ENCODE measurements at regions not wholly inside any gene's neighbourhood (a gene's known extent, or its start where the extent isn't known, plus 50 kb on each side); places are given as distances from the start of the nearest gene placed in this dataset.
A peak's percentile ranks its signal among the peaks of the same experiment; 100 is the strongest.

DNA sequence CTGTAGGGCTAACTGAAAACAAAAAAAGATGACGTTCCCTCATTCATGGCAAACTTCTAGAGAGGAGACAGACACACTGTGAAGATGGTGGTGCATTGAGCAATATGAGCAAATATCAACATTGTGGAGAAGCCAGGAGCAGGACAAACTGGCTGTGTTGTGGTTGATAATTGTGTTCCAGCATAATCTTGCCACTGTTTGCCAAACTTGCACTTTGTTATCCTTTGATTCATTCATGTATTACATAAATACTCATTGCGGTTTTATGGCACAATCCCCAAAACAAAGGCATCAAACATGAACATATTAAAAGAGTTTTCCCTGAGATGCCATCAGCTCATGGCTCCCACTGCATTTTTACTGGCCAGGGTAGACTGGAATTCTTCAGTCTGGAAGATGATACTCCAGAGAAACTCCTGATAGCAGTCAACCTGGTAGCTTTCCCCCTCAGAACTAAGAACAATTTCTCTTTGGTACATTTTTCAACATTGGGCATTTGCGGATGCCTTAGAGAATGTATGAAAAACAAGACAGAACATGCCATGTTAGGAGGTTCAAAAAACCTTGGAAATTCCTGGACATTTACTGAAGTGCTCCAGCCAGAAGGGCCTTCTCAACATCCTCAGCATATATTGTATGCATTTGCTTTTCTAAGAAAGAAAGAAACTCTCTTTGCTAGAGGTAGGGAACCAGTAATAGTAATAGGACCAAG, 487.4 kb upstream of the CELF4 start:
- intact Hi-C loops (cut with micrococcal nuclease) = no loop called here
- Mint-ChIP-seq H3K9me3 (ENCODE audit: unreplicated experiment) (no peaks in the 10 kb centered on the region), H3K4me1 (ENCODE audit: insufficient read depth, unreplicated experiment) (peaks cover 7% of the 10 kb centered on the region), H3K36me3 (ENCODE audit: insufficient read depth, unreplicated experiment) (peaks cover 5% of the 10 kb centered on the region), H3K27ac (ENCODE audit: low read depth, unreplicated experiment) (no peak overlapping the region), H3K4me3 (ENCODE audit: unreplicated experiment) (no peak overlapping the region), H3K27me3 (ENCODE audit: insufficient read depth, unreplicated experiment) (peaks cover 61% of the 10 kb centered on the region)
- ChIA-PET POLR2A (no interaction called here), CTCF (no interaction called here)
- TF ChIP-seq, protein P1, sequence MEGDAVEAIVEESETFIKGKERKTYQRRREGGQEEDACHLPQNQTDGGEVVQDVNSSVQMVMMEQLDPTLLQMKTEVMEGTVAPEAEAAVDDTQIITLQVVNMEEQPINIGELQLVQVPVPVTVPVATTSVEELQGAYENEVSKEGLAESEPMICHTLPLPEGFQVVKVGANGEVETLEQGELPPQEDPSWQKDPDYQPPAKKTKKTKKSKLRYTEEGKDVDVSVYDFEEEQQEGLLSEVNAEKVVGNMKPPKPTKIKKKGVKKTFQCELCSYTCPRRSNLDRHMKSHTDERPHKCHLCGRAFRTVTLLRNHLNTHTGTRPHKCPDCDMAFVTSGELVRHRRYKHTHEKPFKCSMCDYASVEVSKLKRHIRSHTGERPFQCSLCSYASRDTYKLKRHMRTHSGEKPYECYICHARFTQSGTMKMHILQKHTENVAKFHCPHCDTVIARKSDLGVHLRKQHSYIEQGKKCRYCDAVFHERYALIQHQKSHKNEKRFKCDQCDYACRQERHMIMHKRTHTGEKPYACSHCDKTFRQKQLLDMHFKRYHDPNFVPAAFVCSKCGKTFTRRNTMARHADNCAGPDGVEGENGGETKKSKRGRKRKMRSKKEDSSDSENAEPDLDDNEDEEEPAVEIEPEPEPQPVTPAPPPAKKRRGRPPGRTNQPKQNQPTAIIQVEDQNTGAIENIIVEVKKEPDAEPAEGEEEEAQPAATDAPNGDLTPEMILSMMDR (IDR thresholded peaks at IDR 0.05; ENCODE audit: unreplicated experiment) = no peak
- no TSS peak for BruUV-seq (replicated peaks)
- peak; percentile 47 for DNase-seq (ENCODE audit: unreplicated experiment)

DNA sequence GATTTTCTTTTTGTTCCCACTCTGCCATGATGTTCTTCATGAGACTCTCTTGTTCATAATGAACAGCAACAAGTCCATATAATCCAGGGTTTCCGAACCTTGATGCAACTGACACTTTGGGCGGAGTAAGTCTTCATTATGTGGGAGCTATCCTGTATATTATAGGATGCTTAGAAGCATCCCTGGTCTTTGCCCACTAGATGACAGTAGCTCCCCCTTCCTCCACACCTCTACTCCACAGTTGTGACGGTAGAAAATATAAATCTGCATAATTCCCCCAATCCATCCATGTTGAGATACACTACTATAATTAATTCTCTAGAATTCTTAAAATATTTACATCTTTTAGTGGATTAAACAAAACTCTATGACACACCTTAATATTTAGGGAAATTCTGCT, 482.2 kb upstream of the CELF4 start:
- CTCF ChIA-PET = interaction anchor here (0.5 to 0.7 kb wide), 2 partner anchors 15 to 466 kb away, joined by 3 to 4 read pairs; no protein-coding TSS in a partner anchor
- intact Hi-C loops (cut with micrococcal nuclease) = no loop called here
- DNase-seq (ENCODE audit: unreplicated experiment) = peak; percentile 10
- Mint-ChIP-seq H3K27ac (ENCODE audit: low read depth, unreplicated experiment) (no peak overlapping the region), H3K9me3 (ENCODE audit: unreplicated experiment) (no peaks in the 10 kb centered on the region), H3K27me3 (ENCODE audit: insufficient read depth, unreplicated experiment) (peaks cover 67% of the 10 kb centered on the region), H3K4me1 (ENCODE audit: insufficient read depth, unreplicated experiment) (peaks cover 3% of the 10 kb centered on the region), H3K36me3 (ENCODE audit: insufficient read depth, unreplicated experiment) (no peaks in the 10 kb centered on the region), H3K4me3 (ENCODE audit: unreplicated experiment) (no peak overlapping the region)
- POLR2A ChIA-PET = interaction anchor here (0.7 kb wide), 1 partner anchor 80 kb away, joined by 3 read pairs; no protein-coding TSS in a partner anchor
- TF ChIP-seq, protein P1 (IDR thresholded peaks at IDR 0.05; ENCODE audit: unreplicated experiment) = peak; percentile 23
- BruUV-seq (replicated peaks) = no TSS peak

DNA sequence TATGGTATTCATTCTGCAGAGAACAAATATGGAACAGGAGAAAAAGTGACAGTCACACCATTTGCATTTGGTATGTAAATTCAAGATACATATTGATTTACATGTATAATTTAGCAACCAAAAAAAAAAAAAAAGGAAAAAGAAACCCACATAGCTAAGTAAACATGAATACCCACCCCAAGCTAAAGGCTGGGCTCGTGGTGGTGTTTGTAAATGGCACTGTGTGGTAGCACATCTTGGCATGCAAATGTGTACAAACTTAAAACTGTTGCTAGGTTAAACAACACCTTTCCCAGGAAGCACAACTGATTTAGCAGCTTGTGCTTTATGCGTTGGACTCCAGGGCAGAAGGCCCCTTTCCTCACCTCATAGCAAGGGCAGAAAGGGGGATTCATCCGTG, 481.1 kb upstream of the CELF4 start:
- H3K36me3 Mint-ChIP-seq (ENCODE audit: insufficient read depth, unreplicated experiment) = no peaks in the 10 kb centered on the region
- no peak overlapping the region for H3K27ac Mint-ChIP-seq (ENCODE audit: low read depth, unreplicated experiment)
- TF ChIP-seq, protein P1 (IDR thresholded peaks at IDR 0.05; ENCODE audit: unreplicated experiment) = no peak
- DNase-seq (ENCODE audit: unreplicated experiment) = no peak
- H3K9me3 Mint-ChIP-seq (ENCODE audit: unreplicated experiment) = no peaks in the 10 kb centered on the region
- intact Hi-C loops (cut with micrococcal nuclease) = no loop called here
- no peaks in the 10 kb centered on the region for H3K4me1 Mint-ChIP-seq (ENCODE audit: insufficient read depth, unreplicated experiment)
- POLR2A ChIA-PET = no interaction called here
- peaks cover 69% of the 10 kb centered on the region for H3K27me3 Mint-ChIP-seq (ENCODE audit: insufficient read depth, unreplicated experiment)
- CTCF ChIA-PET = interaction anchor here (0.7 kb wide), 2 partner anchors 126 to 832 kb away, joined by 3 to 6 read pairs; no protein-coding TSS in a partner anchor
- no TSS peak for BruUV-seq (replicated peaks)
- no peak overlapping the region for H3K4me3 Mint-ChIP-seq (ENCODE audit: unreplicated experiment)

DNA sequence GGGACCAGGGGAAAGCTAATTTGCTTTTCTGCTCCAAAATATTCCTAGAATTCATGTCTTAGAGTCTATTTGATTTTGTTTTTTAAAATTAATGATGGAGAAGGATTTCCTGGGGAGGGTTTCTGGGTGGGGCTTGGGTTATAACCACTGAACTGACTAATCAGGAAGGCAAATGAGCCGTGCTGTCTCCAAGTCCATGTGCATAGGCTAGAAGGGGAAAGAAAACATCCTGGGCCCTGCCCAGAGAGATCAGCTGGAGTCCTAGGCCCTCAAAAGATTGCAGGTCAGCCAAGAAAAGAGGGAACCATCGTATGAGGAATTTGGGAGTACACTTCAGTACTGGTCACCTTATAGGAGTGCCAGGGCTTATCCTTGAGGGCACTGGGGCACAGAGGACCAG, 480.2 kb upstream of the CELF4 start:
- H3K9me3 Mint-ChIP-seq (ENCODE audit: unreplicated experiment) = no peaks in the 10 kb centered on the region
- TF ChIP-seq, protein P1 (IDR thresholded peaks at IDR 0.05; ENCODE audit: unreplicated experiment) = no peak
- peaks cover 62% of the 10 kb centered on the region for H3K27me3 Mint-ChIP-seq (ENCODE audit: insufficient read depth, unreplicated experiment)
- CTCF ChIA-PET = no interaction called here
- no peaks in the 10 kb centered on the region for H3K4me1 Mint-ChIP-seq (ENCODE audit: insufficient read depth, unreplicated experiment)
- no TSS peak for BruUV-seq (replicated peaks)
- no peaks in the 10 kb centered on the region for H3K36me3 Mint-ChIP-seq (ENCODE audit: insufficient read depth, unreplicated experiment)
- no peak for DNase-seq (ENCODE audit: unreplicated experiment)
- POLR2A ChIA-PET = no interaction called here
- H3K4me3 Mint-ChIP-seq (ENCODE audit: unreplicated experiment) = no peak overlapping the region
- H3K27ac Mint-ChIP-seq (ENCODE audit: low read depth, unreplicated experiment) = no peak overlapping the region
- intact Hi-C loops (cut with micrococcal nuclease) = no loop called here

Measured in MCF 10A (cell line).